OCI-LY7 (cell line): ENCODE measurements at regions not wholly inside any gene's neighbourhood (a gene's known extent, or its start where the extent isn't known, plus 50 kb on each side); places are given as distances from the start of the nearest gene placed in this dataset.
A peak's percentile ranks its signal among the peaks of the same experiment; 100 is the strongest.

Source experiments
- BruUV-seq: library from RNA; stranded (reverse); fragments of 400-500 nt; replicated peaks from 2 replicates; lab custom pipeline; 2021; lab: Mats Ljungman, UMichigan
- CTCF ChIA-PET: fragments of 300-600 bp; sonication (Branson Sonifier 250); formaldehyde crosslinking; loops from one replicate; lab custom pipeline; 2022; ENCODE audit warnings: antibody characterized with exemption; ENCODE audit not compliant: unreplicated experiment; lab: Charles Lee
- POLR2A ChIA-PET: fragments of 300-600 bp; sonication (Branson Sonifier 250); formaldehyde crosslinking; loops from one replicate; lab custom pipeline; 2022; ENCODE audit warnings: antibody characterized with exemption; lab: Charles Lee
- DNase-seq: peaks from one replicate; pipeline ENCODE4 v3.0.0-alpha.2; 2015; ENCODE audit warnings: low spot score
- H2AFZ ChIP-seq: fragments of 200-600 bp; sonication (generic), shearing (Covaris generic); 2 replicates; pipeline ENCODE4 v1.6.1; 2014; ENCODE audit warnings: mild to moderate bottlenecking, antibody characterized with exemption, low read length, moderate library complexity
- H3K27ac ChIP-seq: fragments of 200-600 bp; sonication (generic); 2 replicates; pipeline ENCODE4 v1.5.1; 2014; ENCODE audit warnings: mixed run types, low read depth, mild to moderate bottlenecking, moderate library complexity, low read length, inconsistent platforms; ENCODE audit not compliant: poor library complexity, severe bottlenecking
- H3K36me3 ChIP-seq: fragments of 200-600 bp; sonication (generic); 2 replicates; pipeline ENCODE4 v1.6.1; 2014; ENCODE audit warnings: mild to moderate bottlenecking, antibody characterized with exemption, low read length, moderate library complexity, mixed read lengths; ENCODE audit not compliant: insufficient read depth
- H3K4me1 ChIP-seq: fragments of 200-600 bp; sonication (generic); 2 replicates; pipeline ENCODE4 v1.5.1; 2014; ENCODE audit warnings: mild to moderate bottlenecking, low read length; ENCODE audit not compliant: insufficient read depth, poor library complexity, severe bottlenecking
- H3K4me2 ChIP-seq: fragments of 200-600 bp; sonication (generic); 2 replicates; pipeline ENCODE4 v1.6.1; 2014; ENCODE audit warnings: mild to moderate bottlenecking, low read length
- H3K4me3 ChIP-seq: fragments of 200-600 bp; sonication (generic); 2 replicates; pipeline ENCODE4 v1.5.1; 2014; ENCODE audit warnings: mild to moderate bottlenecking, low read depth, low read length; ENCODE audit not compliant: poor library complexity, severe bottlenecking
- H3K79me2 ChIP-seq: fragments of 200-600 bp; sonication (generic); 2 replicates; pipeline ENCODE4 v1.6.1; 2016; ENCODE audit warnings: low read depth, mild to moderate bottlenecking, low read length, moderate library complexity, mixed read lengths; ENCODE audit not compliant: insufficient read depth
- H3K9me2 ChIP-seq: fragments of 200-600 bp; sonication (generic); 2 replicates; pipeline ENCODE4 v1.6.1; 2016; ENCODE audit warnings: mild to moderate bottlenecking, low read length, mixed read lengths; ENCODE audit not compliant: insufficient read depth
- H3K9me3 ChIP-seq: fragments of 200-600 bp; sonication (generic); 2 replicates; pipeline ENCODE4 v1.6.1; 2014; ENCODE audit warnings: mild to moderate bottlenecking, mixed run types, low read length, mixed read lengths
- H4K20me1 ChIP-seq: fragments of 200-600 bp; sonication (generic); 2 replicates; pipeline ENCODE4 v1.6.1; 2014; ENCODE audit warnings: mild to moderate bottlenecking, antibody characterized with exemption, low read length, moderate library complexity, mixed read lengths; ENCODE audit not compliant: insufficient read depth
- EZH2phosphoT487 ChIP-seq: fragments of 200-600 bp; sonication (generic); IDR thresholded peaks from 2 replicates; pipeline ENCODE4 v1.6.1; 2018; ENCODE audit warnings: low read depth, borderline replicate concordance, mild to moderate bottlenecking, mixed run types, antibody characterized with exemption, low read length, moderate library complexity, mixed read lengths
- intact Hi-C: fragments of 100-400 bp; cut with micrococcal nuclease; formaldehyde crosslinking; loops from one replicate; pipeline ENCODE4 v1.10.0; 2022; ENCODE audit not compliant: unreplicated experiment
- TF ChIP-seq, protein P1 (sequence below): fragments of 200-600 bp; sonication (generic); conservative IDR thresholded peaks from 2 replicates; pipeline ENCODE4 v1.5.1; 2014; ENCODE audit warnings: mild to moderate bottlenecking, antibody characterized with exemption, low read length, moderate library complexity, mixed read lengths

DNA sequence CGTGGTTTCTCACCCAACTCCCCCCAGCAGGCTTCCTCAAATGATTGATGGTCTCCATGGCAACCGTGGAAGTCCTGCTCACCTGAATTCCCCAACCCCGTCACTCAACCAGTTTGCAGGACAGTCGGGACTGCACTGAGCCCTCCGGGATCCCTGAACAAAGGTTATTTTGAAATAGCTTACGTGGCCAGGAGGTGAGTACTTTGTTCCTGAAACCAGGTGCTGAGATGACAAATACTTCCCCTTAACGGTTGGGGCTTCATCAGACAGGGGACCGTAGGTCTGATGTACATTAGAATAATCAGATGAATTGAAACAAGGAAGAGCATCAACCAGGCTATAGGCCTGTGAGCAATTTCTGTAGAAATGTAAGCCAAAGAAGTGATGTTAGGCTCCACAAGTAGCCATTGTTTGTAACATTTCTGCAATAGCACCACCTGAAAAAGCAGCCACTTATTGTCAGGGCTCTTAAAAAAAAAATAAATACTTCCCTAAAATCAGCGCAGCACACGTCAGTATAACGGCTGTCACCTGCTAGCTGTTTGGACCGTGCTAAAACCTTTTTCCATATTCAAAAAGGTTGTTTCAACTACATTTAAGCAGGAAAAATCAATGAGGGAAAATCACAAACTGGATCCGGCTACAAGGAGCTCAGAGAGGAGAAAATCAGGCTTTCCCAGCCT is 206.4 kb upstream of the ID2 start:
- DNase-seq = peak; percentile 89
- H3K36me3 ChIP-seq = no peaks in the 10 kb centered on the region
- H3K9me2 ChIP-seq = no peaks in the 10 kb centered on the region
- TF ChIP-seq, protein P1, sequence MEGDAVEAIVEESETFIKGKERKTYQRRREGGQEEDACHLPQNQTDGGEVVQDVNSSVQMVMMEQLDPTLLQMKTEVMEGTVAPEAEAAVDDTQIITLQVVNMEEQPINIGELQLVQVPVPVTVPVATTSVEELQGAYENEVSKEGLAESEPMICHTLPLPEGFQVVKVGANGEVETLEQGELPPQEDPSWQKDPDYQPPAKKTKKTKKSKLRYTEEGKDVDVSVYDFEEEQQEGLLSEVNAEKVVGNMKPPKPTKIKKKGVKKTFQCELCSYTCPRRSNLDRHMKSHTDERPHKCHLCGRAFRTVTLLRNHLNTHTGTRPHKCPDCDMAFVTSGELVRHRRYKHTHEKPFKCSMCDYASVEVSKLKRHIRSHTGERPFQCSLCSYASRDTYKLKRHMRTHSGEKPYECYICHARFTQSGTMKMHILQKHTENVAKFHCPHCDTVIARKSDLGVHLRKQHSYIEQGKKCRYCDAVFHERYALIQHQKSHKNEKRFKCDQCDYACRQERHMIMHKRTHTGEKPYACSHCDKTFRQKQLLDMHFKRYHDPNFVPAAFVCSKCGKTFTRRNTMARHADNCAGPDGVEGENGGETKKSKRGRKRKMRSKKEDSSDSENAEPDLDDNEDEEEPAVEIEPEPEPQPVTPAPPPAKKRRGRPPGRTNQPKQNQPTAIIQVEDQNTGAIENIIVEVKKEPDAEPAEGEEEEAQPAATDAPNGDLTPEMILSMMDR = no peak
- TF ChIP-seq EZH2phosphoT487 = no peak
- H3K27ac ChIP-seq = peak overlapping the region; percentile 97
- H4K20me1 ChIP-seq = no peaks in the 10 kb centered on the region
- no TSS peak for BruUV-seq
- H2AFZ ChIP-seq = peak overlapping the region; percentile 48; the same call in 1 of the 2 replicates
- H3K4me3 ChIP-seq = peak overlapping the region; percentile 30
- intact Hi-C loops = loop anchor here (1.0 to 2.0 kb wide), 3 partner anchors 47 to 153 kb away; no protein-coding TSS in a partner anchor
- peak overlapping the region; percentile 55 for H3K4me2 ChIP-seq
- no peaks in the 10 kb centered on the region for H3K9me3 ChIP-seq
- peaks cover 6% of the 10 kb centered on the region; the same call in 1 of the 2 replicates for H3K79me2 ChIP-seq
- POLR2A ChIA-PET = interaction anchor here (0.6 to 6.1 kb wide), 21 partner anchors 10 to 406 kb away, joined by 3 to 67 read pairs (median 4); partner anchors contain the start of gene ID2
- peaks cover 99% of the 10 kb centered on the region for H3K4me1 ChIP-seq
- CTCF ChIA-PET = interaction anchor here (0.5 to 1.2 kb wide), 6 partner anchors 44 to 314 kb away, joined by 3 to 4 read pairs (median 3); partner anchors contain the start of gene ID2

DNA sequence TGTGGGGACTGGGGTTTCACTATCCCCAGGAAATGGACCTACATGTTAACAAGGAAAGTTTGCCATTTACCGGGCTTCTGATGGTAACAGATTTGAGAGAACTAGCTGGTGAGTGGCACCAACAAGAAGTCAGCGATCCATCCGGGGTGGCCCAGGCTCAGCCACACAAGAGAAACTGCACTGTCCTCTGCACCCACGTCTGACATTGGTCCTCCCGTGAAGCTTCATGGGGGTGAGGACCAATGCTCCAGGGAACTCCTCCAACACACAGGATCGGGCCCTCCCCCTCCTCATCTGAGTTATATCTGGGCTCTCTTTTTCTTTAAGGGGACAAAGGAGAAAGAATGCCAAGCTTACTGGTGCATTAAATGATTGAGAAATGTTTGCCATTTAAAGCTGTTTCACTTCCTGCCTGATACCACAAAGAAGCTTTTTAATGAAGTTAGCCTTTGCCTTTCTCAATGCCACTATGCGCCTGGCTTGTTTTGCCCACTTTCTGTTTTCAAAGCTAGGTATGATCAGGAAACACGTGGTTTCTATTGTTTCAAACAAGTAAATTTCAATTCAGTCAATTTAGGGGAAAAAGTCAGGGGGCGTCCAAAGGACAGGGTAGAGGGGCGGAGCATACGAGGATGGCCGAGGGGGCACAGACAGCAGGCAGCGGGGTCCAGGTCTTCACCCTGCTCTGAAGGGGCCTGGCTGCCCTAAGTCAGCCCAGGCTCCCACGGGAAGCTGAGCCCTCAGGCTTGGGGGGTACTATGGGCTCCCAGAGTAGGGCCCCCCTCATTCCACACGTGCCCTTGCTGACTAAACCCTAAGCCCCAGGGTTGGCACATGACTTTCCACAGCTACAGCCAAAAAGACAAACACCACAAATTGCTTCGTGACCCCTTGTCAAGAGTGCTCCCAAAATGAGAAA is 204.0 kb upstream of the ID2 start:
- Histone ChIP-seq H3K27ac (peak overlapping the region; percentile 97), H3K4me1 (peaks cover 99% of the 10 kb centered on the region), H3K9me3 (no peaks in the 10 kb centered on the region), H2AFZ (peak overlapping the region; percentile 17; the same call in 1 of the 2 replicates), H3K4me2 (peak overlapping the region; percentile 71), H3K4me3 (peak overlapping the region; percentile 50), H3K79me2 (peaks cover 6% of the 10 kb centered on the region; the same call in 1 of the 2 replicates), H3K9me2 (no peaks in the 10 kb centered on the region), H4K20me1 (no peaks in the 10 kb centered on the region), H3K36me3 (peaks cover 8% of the 10 kb centered on the region)
- intact Hi-C loops = loop anchor here (1.0 to 2.0 kb wide), 10 partner anchors 37 to 243 kb away; partner anchors contain the start of gene ID2
- DNase-seq = peak; percentile 94
- TF ChIP-seq, protein P1 = no peak
- no peak for TF ChIP-seq EZH2phosphoT487
- POLR2A ChIA-PET = interaction anchor here (0.5 to 3.1 kb wide), 27 partner anchors 13 to 307 kb away, joined by 3 to 18 read pairs (median 5); partner anchors contain the start of gene ID2
- TSS peak; percentile 44 for BruUV-seq
- CTCF ChIA-PET = interaction anchor here (0.7 to 1.4 kb wide), 4 partner anchors 18 to 101 kb away, joined by 3 read pairs; no protein-coding TSS in a partner anchor
